HG03064 (cell line): ENCODE measurements at regions not wholly inside any gene's neighbourhood (a gene's known extent, or its start where the extent isn't known, plus 50 kb on each side); places are given as distances from the start of the nearest gene placed in this dataset.

Source experiments
- ATAC-seq: cut with Tn5 transposase; IDR thresholded peaks from one replicate; pipeline ENCODE4 v1.9.1; 2021; ENCODE audit warnings: low read depth; ENCODE audit not compliant: unreplicated experiment

GRCh38 chr18:55121397-55122170, 162.3 kb upstream of the CCDC68 start:
- no peak for ATAC-seq

GRCh38 chr18:55120896-55121295, 161.6 kb upstream of the CCDC68 start:
- ATAC-seq, result no peak

DNA sequence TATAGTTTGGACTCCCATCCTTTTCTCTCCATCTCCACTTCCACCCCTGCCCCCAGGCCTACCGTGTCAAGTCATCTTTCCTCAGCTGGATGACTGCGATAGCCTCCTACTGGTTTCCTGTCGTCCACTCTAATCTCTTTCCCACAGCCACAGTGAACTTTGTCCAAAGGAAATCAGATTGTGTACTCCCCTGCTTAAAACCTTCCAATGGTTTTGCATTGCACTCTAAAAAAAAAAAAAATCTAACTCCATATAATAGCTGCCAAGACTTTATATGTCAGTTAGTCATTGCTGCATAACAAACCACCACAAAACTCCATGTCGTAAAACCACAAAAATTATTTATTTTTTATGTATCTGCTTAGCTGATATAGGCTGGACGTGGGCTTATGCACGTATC, 160.2 kb upstream of the CCDC68 start:
- ATAC-seq, result no peak

DNA sequence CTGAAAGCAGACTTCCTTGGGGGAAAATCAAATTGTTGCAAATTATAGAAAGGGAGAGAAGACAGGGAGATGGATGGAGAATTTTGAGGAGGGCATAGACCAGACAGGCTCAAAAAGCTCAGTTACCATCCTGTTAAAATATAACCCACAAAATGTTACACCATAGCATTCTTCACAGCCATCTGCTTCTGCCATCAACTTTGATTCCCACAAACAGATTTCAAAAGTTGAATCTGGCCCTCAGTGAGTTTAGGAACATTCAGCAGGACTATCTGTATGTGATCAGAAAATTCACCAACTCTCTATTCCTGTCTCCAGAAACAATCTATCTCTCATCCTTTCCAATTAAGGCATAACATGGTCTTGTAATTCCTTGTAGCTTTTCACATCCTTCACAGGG, 159.8 kb upstream of the CCDC68 start:
- no peak for ATAC-seq

DNA sequence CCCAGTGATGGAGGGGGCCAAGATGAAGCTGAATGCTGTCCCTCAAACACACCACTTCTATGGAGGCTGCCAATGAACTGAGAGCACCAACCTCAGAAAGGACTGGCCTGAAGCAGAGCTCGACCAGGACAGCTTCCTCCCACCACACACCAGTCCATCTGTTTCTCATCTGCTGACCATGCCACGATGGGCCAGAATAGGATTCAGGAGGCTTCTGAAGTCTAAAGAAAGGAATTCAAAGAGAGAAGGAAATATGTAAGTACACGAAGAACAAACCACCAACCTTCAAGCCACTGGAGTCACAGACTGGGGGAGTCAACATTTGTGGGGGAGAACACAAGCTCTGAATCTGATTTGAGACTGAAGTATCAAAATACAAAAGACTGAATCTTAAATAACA, 157.6 kb upstream of the CCDC68 start:
- ATAC-seq, result no peak

GRCh38 chr18:55115606-55116005, 156.3 kb upstream of the CCDC68 start:
- no peak for ATAC-seq

DNA sequence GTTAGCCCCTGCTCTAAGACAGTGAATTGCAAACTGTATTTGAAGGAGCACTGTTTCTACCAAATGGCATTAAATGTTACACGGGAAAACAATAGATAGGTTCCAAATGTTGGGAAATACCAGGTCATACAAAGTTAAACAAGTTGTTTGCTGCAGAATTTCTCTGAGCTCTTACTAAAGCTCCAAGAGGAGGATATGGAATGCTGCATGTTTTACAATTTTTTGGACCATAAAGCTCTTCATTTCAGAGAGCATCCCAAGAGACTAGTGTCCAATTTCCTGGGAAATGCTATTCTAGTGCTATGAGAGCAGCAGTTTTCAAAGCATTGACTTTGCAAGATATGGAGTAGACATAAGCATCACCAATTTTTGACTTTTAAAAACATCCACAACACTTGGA, 155.6 kb upstream of the CCDC68 start:
- no peak for ATAC-seq

- ATAC-seq, result no peak
Measured at GRCh38 chr18:55113800-55114199, 154.5 kb upstream of the CCDC68 start.

- no peak for ATAC-seq
Measured at GRCh38 chr18:55111271-55111670, 152.0 kb upstream of the CCDC68 start.

DNA sequence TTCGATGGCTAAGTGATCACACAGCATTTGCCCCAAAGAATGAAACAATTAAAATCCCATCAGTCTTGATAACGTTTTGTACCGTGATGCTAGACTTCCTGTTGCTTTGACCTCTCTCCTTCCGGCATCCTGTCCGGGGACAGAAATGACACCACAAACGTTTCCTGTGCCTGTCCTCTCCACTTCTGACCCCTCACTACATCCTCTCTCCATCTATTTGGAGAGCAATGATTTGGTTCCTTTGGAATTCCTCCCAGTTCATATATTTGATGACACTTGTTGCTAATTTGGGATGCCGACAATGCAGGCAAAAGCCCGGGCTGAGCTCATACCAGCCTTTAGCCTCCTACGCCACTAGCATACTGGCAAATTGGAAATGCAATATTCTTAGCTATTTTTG, 151.2 kb upstream of the CCDC68 start:
- no peak for ATAC-seq

GRCh38 chr18:55109818-55110414, 150.7 kb upstream of the CCDC68 start:
- no peak for ATAC-seq

DNA sequence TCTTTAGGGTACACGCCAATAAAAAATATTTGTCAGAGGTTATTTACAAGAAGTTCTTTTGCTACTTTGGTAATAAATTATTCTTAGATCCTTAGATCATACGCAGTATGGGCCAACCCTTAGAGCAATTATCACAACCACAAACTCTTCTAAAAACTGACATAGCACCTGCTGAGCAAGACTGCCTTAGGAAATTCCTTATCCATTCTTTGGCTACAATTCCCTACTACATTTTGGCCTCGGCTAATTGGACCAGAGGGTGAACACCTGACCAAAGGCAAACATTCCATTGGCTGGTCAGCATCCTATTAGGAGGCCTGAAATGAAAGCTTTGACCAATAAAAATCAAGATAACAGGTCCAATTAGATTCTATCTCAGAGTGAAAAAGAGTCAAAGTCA, 147.6 kb upstream of the CCDC68 start:
- ATAC-seq, result no peak

GRCh38 chr18:55106466-55106865, 147.2 kb upstream of the CCDC68 start:
- ATAC-seq, result no peak

DNA sequence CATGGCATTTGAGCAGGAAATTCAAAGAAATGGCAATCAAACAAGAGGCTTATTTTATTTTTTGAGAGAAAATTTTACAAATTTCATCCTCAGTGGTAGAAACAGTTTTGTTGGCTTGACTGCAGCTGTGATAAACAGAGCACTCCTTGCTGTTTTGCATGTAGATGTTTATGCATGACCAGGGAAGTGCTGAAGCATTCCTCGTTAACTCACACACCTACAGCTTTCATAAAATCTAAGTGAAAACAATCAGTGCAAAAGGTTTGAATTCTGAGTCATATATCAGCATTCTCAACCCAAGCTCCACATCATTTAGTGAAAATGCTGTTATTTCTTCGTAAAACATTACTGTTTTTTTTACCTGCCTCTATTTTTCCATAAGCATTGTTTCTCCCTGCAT, 146.6 kb upstream of the CCDC68 start:
- no peak for ATAC-seq

DNA sequence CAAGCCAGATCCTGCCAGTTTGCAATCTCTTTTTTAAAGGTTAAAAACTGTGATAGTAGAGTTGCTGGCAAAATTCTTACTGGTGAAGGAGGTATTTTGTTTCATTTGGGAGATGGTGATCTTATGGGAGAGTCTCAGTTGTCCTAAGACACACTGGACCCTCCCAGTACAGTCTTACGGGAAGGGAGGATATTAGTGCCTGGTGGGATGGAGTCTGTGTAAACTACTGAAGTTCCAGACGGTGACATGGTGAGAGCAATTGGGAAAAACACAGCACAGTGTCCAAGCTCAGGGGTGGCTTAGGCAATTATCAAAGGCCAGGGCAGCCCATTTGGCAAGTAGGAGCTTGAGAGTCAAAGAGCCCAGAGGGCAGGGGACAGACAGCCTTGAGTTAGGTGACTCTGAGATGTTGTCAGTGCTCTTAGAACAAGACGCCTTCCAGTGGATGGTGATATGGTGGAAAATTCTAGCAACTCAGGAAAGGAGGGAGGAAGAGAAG, 143.7 kb upstream of the CCDC68 start:
- no peak for ATAC-seq

DNA sequence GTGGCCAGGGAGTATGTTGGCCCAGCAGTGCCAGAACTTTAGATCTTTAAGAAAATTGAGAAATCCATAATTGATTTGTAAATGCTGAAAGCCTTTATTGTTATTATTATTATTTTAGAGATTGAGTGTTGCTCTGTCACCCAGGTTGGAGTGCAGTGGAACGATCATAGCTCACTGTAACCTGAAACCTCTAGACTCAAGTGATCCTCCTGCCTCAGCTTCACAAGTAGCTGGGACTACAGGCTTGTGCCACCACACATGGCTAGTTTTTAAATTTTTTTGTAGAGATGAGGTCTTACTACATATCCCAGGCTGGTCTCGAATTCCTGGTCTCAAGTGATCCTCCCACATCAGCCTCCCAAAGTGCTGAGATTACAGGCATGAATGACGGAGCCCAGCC, 143.2 kb upstream of the CCDC68 start:
- ATAC-seq, result no peak

GRCh38 chr18:55101458-55101824, 142.2 kb upstream of the CCDC68 start:
- ATAC-seq, result no peak

- ATAC-seq, result no peak
Measured at GRCh38 chr18:55100817-55101457, 141.7 kb upstream of the CCDC68 start.

DNA sequence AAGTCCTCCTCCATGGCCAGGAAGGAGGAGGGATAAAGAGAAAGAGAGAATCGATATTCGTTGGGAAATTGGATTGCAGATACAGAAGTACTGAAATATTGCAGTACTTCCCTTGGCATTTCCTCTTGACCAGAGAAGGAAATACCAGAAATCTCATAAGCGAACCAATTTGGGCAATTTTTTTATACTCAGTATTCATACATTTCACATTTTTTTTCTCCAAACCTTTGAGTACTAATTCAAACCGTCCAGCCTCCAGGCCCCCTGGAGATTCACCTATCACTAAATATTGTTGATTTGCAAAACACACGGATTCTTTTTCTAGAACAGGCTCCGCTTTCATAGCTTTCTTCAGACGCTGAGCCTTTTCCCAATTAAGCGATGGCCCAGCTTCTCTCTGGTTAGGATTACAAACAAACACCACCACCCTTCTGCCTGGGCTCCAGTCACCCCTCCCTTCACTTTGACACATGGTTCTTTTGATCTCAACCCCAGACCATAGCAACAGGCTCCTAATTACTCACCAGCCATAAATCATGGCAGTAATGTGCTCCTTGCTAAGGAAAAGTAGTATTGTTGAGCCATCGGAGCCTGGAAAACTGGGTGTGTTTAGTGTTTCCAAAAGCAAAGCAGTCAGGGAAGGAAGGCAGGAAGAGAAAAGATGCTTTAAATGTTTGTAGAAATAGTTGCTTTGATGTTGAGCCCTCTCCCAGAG, 138.4 kb upstream of the CCDC68 start:
- no peak for ATAC-seq

DNA sequence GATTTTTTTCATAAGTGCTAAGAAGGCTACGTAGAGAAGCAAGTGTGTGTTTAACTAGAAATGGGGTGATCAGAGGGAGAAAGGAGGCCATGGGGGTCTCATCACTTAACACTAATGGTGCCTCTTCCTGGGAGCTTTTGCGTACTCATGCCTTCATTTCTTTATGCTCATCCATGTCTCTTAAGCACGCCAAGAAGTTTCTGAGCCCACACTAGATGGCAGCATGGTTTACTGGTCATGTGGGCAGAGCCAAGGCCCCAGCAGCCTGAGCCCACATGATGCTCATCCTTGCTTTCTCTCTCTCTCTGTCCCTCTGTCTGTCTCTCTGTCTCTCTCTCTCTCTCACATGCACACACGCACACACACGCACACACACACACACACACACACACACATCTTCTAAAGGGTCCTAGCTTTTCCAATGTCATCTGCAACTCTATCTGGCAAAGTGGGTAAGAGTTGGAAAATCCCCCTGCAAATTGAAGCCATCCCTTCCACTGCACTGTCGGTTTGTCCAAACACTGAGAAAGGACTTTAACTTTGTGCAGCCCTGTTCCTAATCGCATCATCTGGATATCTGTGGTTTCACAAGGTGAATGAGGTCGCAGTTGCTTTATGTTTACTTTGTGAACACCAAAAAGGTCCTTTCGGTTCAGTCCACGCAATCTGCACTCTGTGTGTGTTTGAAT, 137.1 kb upstream of the CCDC68 start:
- ATAC-seq, result no peak

DNA sequence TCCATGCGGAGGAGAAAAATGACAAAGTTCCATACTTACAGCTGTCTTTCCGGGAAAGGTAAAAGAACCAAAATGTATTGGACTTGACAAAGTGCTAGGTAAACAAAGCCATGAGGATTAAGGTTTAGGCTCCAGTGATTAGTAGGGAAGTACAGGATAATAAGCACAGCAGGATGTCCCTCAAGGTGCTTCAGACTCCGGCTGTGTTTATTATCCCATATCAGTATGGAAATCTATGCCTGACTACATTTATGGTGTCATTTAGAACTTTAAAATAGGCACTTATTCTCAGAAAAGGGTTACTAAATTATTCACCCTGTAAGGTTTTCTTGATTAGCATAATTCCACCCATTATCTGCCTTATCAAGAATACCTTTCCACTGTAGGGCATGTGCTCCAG, 136.3 kb upstream of the CCDC68 start:
- ATAC-seq, result no peak
